CD14-positive monocyte (primary cell): ENCODE measurements at regions not wholly inside any gene's neighbourhood (a gene's known extent, or its start where the extent isn't known, plus 50 kb on each side); places are given as distances from the start of the nearest gene placed in this dataset.

Source experiments
- DNase-seq, 3 donors: peaks; one replicate each; pipeline ENCODE4 v3.0.0-alpha.2; 2011 to 2022
- H2AFZ ChIP-seq: 2 replicates; pipeline ENCODE4 v1.6.0; 2012; ENCODE audit warnings: mild to moderate bottlenecking, low read depth, low read length, inconsistent platforms; ENCODE audit not compliant: insufficient read depth, poor library complexity, severe bottlenecking
- H3K27ac ChIP-seq, 2 donors: 1 replicate in 1 of 2; 2 replicates in 1 of 2; pipeline ENCODE4 v1.5.1; 2012 to 2013; ENCODE audit warnings: low read length in 2 of 2, control low read depth in 1 of 2, inconsistent platforms in 1 of 2, low read depth in 1 of 2, mild to moderate bottlenecking in 1 of 2
- H3K27me3 ChIP-seq, 2 donors: one replicate each; pipeline versions ENCODE4 v1.6.0 to v1.6.1; 2011 to 2013; ENCODE audit warnings: low read length in 2 of 2; ENCODE audit not compliant: control insufficient read depth in 2 of 2, insufficient read depth in 2 of 2
- H3K36me3 ChIP-seq, 2 donors: replicated peaks in 1 of 2; 1 replicate in 1 of 2; 2 replicates in 1 of 2; pipeline versions ENCODE4 v1.5.1 to v1.6.1; 2012 to 2013; ENCODE audit warnings: low read length in 2 of 2, control low read depth in 1 of 2, inconsistent platforms in 1 of 2, mild to moderate bottlenecking in 1 of 2; ENCODE audit not compliant: insufficient read depth in 2 of 2, control insufficient read depth in 1 of 2
- H3K4me1 ChIP-seq, 2 donors: 1 replicate in 1 of 2; 2 replicates in 1 of 2; pipeline versions ENCODE4 v1.5.1 to v1.6.1; 2012 to 2013; ENCODE audit warnings: low read length in 2 of 2, control low read depth in 1 of 2, inconsistent platforms in 1 of 2, mild to moderate bottlenecking in 1 of 2, moderate library complexity in 1 of 2; ENCODE audit not compliant: insufficient read depth in 2 of 2, control insufficient read depth in 1 of 2
- H3K4me2 ChIP-seq: replicated peaks from 2 replicates; pipeline ENCODE3; 2012; ENCODE audit warnings: low read length, moderate library complexity, mild to moderate bottlenecking; ENCODE audit not compliant: poor library complexity, severe bottlenecking; ENCODE audit errors: extremely low read depth
- H3K4me3 ChIP-seq, 3 experiments: fragments of 200-600 bp in 1 of 3; sonication (generic) in 1 of 3; replicated peaks in 1 of 3; 1 replicate in 2 of 3; 2 replicates in 1 of 3; pipeline ENCODE4 v1.5.1; 2011 to 2013; ENCODE audit warnings: low read length in 3 of 3, mild to moderate bottlenecking in 3 of 3, control low read depth in 2 of 3, low read depth in 2 of 3, inconsistent platforms in 1 of 3, moderate library complexity in 1 of 3
- H3K79me2 ChIP-seq: 2 replicates; pipeline ENCODE4 v1.6.0; 2012; ENCODE audit warnings: mild to moderate bottlenecking, control low read depth, inconsistent platforms, low read length, moderate library complexity; ENCODE audit not compliant: insufficient read depth
- H3K9ac ChIP-seq: 2 replicates; pipeline ENCODE4 v1.6.0; 2017; ENCODE audit warnings: low read length, mild to moderate bottlenecking; ENCODE audit not compliant: insufficient read depth, poor library complexity, severe bottlenecking
- H3K9me3 ChIP-seq, 2 donors: replicated peaks in 1 of 2; 1 replicate in 1 of 2; 2 replicates in 1 of 2; pipeline versions ENCODE4 v1.5.1 to v1.6.1; 2012 to 2013; ENCODE audit warnings: low read length in 2 of 2, control low read depth in 1 of 2; ENCODE audit not compliant: control insufficient read depth in 1 of 2, insufficient read depth in 1 of 2
- H4K20me1 ChIP-seq: 2 replicates; pipeline ENCODE4 v1.6.0; 2012; ENCODE audit warnings: mild to moderate bottlenecking, low read length, control low read depth, moderate library complexity; ENCODE audit not compliant: insufficient read depth
- H3K27ac Mint-ChIP-seq, 7 donors: one replicate each; pipeline ENCODE4 v1.8.0; 2020; ENCODE audit warnings: mild to moderate bottlenecking in 7 of 7, mixed read lengths in 7 of 7, moderate library complexity in 6 of 7, inconsistent platforms in 2 of 7
- H3K27me3 Mint-ChIP-seq, 3 donors: one replicate each; pipeline ENCODE4 v1.8.0; 2021 to 2022; ENCODE audit warnings: low read depth in 3 of 3, mild to moderate bottlenecking in 3 of 3, mixed read lengths in 3 of 3, moderate library complexity in 3 of 3, inconsistent platforms in 1 of 3
- H3K36me3 Mint-ChIP-seq, 2 donors: one replicate each; pipeline ENCODE4 v1.8.0; 2020; ENCODE audit warnings: mixed read lengths in 2 of 2, inconsistent platforms in 1 of 2, mild to moderate bottlenecking in 1 of 2
- H3K4me1 Mint-ChIP-seq: one replicate; pipeline ENCODE4 v1.8.0; 2020; ENCODE audit warnings: mild to moderate bottlenecking, mixed read lengths
- H3K4me3 Mint-ChIP-seq, 2 donors: one replicate each; pipeline ENCODE4 v1.8.0; 2020; ENCODE audit warnings: mild to moderate bottlenecking in 2 of 2, mixed read lengths in 2 of 2, moderate library complexity in 1 of 2
- H3K9me3 Mint-ChIP-seq, 7 donors: one replicate each; pipeline ENCODE4 v1.8.0; 2020 to 2022; ENCODE audit warnings: mixed read lengths in 7 of 7, mild to moderate bottlenecking in 6 of 7, moderate library complexity in 6 of 7, inconsistent platforms in 2 of 7
- WGBS: methylation state at CpG from one replicate; pipeline ENCODE4 v1.1.5; 2013; ENCODE audit warnings: missing lambda C conversion rate; ENCODE audit not compliant: insufficient coverage; 5-methylcytosine and 5-hydroxymethylcytosine counted together
- intact Hi-C, 2 donors: fragments of 100-400 bp; cut with micrococcal nuclease; formaldehyde crosslinking; loops; one replicate each; pipeline versions ENCODE4 v1.15.0 to v1.15.1; 2023
- TF ChIP-seq, protein P1 (sequence below): fragments of 200-600 bp; IDR thresholded peaks from one replicate; pipeline ENCODE4 v1.8.0; 2022; ENCODE audit warnings: antibody characterized with exemption, mild to moderate bottlenecking

DNA sequence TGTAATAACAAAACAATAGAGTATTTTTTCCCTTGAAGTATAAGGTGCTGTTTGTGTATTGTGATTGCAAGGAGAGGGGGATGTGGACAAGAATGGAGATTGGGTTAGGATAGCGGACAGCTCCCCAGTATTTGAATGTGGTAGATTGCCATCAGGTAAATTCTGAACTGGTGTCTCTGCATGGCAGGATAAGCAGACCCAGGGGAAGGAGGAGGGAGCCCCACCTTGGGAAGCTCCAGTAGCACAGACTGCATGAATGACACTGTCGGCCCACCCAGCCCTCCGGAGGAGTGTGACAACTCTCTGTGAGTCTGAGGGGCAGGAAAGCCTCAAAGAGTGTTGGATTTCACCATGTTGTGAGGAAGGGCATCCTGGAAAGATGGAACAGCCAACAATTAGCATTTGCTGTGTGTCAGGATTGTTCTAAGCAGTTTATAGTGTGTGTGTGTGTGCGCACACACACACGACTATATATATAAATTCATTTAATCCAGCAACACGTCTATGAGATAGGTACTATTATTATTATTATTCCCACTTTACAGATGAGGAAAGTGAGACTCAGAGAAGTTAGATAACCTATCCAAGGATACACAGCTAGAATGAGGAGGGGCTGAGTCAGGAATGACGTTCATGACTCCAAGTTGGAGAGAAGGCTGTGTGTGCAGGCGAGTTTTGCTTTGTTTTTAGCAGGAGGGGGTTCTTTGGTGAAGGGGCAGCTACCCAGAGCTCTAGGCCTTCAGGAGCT, 63.4 kb upstream of the LCTL start:
- H3K4me1 Mint-ChIP-seq, result no peaks in the 10 kb centered on the region
- Histone ChIP-seq H3K9me3 (no peaks in the 10 kb centered on the region), H3K4me3 (no peak overlapping the region), H3K27ac (no peak overlapping the region), H3K36me3 (no peaks in the 10 kb centered on the region), H4K20me1 (no peaks in the 10 kb centered on the region), H3K4me2 (no peak overlapping the region), H3K4me1 (no peaks in the 10 kb centered on the region), H3K27me3 (no peaks in the 10 kb centered on the region), H3K9ac (no peak overlapping the region), H3K79me2 (no peaks in the 10 kb centered on the region), H2AFZ (no peak overlapping the region)
- 95% methylated on average over 4 of the region's 8 CpGs for WGBS
- DNase-seq, result no peak
- intact Hi-C loops, result no loop called here
- H3K9me3 Mint-ChIP-seq, result no peaks in the 10 kb centered on the region
- no peak overlapping the region for H3K27ac Mint-ChIP-seq
- no peak overlapping the region for H3K4me3 Mint-ChIP-seq
- H3K36me3 Mint-ChIP-seq, result no peaks in the 10 kb centered on the region
- TF ChIP-seq, protein P1, sequence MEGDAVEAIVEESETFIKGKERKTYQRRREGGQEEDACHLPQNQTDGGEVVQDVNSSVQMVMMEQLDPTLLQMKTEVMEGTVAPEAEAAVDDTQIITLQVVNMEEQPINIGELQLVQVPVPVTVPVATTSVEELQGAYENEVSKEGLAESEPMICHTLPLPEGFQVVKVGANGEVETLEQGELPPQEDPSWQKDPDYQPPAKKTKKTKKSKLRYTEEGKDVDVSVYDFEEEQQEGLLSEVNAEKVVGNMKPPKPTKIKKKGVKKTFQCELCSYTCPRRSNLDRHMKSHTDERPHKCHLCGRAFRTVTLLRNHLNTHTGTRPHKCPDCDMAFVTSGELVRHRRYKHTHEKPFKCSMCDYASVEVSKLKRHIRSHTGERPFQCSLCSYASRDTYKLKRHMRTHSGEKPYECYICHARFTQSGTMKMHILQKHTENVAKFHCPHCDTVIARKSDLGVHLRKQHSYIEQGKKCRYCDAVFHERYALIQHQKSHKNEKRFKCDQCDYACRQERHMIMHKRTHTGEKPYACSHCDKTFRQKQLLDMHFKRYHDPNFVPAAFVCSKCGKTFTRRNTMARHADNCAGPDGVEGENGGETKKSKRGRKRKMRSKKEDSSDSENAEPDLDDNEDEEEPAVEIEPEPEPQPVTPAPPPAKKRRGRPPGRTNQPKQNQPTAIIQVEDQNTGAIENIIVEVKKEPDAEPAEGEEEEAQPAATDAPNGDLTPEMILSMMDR, result no peak
- H3K27me3 Mint-ChIP-seq, result peaks cover 0 to 5% (median 5%) of the 10 kb centered on the region in 3 donors

DNA sequence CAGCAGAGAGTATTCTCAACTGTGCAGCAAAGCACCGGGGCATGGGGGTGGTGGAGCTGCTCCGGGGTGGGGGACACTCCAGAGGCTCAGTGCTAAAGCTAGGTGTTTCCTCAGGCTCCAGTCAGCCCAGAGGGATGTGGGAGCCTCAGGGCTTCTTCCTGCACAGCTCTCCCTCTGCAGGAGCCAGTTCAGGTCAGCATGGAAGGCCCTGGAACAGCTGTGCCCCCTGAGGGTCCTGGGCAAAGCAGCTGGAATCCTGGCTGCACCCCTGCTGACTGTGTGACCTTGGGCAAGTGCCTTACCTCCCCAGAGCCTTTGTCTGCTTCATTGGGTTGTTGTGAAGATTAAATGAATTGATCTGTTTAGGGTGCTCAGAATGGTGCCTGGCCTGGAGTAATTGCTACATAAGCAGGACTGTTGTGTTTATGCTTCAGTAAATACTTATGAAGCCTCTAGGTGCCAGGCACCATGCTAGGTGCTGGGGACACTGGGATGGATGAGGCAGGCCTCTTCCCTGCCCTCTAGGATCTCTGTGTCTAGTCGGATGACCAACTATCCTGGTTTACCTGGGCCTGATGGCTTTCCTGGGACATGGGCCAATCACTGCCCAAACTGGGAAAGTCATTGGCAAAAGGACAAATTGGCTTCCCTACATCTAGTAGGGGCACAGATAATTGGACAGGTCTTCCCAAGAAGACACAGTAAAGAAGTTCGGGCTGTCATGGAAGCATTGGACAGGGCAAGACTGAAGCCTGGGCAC, 64.2 kb upstream of the LCTL start:
- WGBS, result 91% methylated on average over 4 of the region's 4 CpGs
- H3K27ac ChIP-seq, result no peak overlapping the region
- no peak overlapping the region for H3K4me3 Mint-ChIP-seq

More for the DNA sequence above, 64.2 kb upstream of the LCTL start:
- Histone ChIP-seq H3K9me3 (no peaks in the 10 kb centered on the region), H4K20me1 (no peaks in the 10 kb centered on the region), H3K4me3 (no peak overlapping the region), H3K9ac (no peak overlapping the region), H3K79me2 (no peaks in the 10 kb centered on the region), H3K27me3 (no peaks in the 10 kb centered on the region), H3K36me3 (no peaks in the 10 kb centered on the region), H2AFZ (no peak overlapping the region), H3K4me2 (no peak overlapping the region), H3K4me1 (no peaks in the 10 kb centered on the region)
- no peaks in the 10 kb centered on the region for H3K36me3 Mint-ChIP-seq
- peaks cover 0 to 5% (median 5%) of the 10 kb centered on the region in 3 donors for H3K27me3 Mint-ChIP-seq
- TF ChIP-seq, protein P1, result no peak
- intact Hi-C loops, result no loop called here
- no peaks in the 10 kb centered on the region for H3K4me1 Mint-ChIP-seq
- peak overlapping the region in 1 of 7 donors; percentile 62 for H3K27ac Mint-ChIP-seq
- H3K9me3 Mint-ChIP-seq, result no peaks in the 10 kb centered on the region
- DNase-seq, result no peak
